ENCODE measurements at regions not wholly inside any gene's neighbourhood (a gene's known extent, or its start where the extent isn't known, plus 50 kb on each side); places are given as distances from the start of the nearest gene placed in this dataset.
A peak's percentile ranks its signal among the peaks of the same experiment; 100 is the strongest.

GRCh38 chr6:41404182-41404845, 68.9 kb downstream of the NCR2 start:
- DNase-seq (ENCODE audit: low read depth): no peak

DNA sequence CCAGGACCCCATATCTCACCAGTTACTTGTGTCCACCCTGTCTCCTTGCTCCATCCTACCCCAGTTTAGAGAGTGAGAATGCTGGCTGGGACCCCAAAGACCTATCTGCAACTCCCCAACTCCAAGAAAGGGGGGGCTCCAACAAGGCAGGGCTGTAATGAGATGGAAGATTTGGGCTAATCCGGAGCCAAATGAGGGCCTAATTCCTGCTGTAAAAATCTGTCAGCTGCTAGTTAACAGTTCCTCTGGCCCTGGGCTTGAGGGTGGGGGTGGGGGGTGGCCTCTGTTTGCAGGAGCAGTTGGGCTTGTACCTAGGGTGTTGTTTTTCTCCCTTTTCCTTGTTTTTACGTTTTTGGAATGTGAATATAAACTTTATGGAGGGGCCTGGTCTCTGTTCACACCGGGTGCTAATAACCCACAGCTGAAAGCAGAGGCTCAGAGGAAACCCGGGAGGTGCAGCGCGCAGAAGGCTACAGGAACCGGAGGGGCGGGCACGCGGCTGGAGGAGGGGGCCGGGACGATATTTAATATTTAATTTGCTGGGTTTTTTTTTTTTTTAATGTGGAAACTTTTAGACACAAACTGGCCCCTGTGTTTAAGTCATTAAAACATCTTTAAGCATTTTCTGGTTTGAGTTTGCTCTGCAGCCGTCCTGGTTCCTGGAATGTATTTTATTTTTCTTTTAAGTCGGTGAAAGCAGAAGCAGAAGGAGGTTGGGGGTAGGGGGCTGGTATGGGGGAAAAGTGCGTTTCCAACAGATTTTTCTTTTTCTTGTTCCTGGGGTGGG, 70.7 kb downstream of the NCR2 start:
- no peak for DNase-seq (ENCODE audit: low read depth)

- DNase-seq (ENCODE audit: low read depth): no peak
These were observed 71.5 kb downstream of the NCR2 start for GRCh38 chr6:41406728-41407489.

DNA sequence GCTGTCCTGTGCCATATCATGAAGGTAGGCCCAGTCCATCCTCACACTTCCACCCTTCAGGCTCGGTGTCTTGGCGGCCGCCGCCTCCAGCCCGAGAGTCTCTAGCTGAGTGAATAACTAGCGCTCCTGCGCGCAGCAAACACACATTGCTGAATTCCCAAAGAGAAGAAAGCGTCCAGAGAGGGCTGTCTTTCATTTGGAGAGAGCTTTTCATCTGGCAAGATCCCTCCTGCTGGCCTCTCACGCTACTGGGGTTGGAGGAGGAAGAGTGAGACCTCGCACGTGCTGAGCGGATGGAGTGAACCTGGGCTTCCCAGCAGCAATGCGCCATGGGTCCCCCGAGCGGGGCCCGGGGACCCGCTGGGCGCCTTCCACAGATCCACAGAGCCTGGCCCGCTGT, 73.2 kb downstream of the NCR2 start:
- DNase-seq (ENCODE audit: low read depth): no peak

DNA sequence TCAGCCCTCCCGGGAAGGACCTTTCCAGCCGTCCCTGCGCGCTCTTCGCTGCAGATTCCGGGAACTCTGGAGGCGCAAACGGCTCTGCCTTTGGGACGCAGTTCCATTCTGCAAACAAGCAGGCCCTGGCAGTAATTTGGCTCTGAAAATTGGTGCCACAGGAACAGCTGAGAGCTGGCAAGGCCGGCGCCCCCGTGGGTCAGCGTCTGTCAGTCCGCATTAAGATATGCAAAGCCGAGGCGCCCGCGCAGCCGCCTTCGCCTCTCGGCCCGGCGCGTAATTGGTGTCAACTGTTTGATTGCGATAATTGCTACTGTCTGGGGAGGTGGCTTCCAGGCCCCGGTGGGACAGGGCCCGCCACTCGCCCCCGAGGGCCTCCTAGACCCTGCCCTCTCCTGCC, 73.6 kb downstream of the NCR2 start:
- DNase-seq (ENCODE audit: low read depth): no peak

GRCh38 chr6:41409489-41409888, 74.1 kb downstream of the NCR2 start:
- DNase-seq (ENCODE audit: low read depth): no peak

DNA sequence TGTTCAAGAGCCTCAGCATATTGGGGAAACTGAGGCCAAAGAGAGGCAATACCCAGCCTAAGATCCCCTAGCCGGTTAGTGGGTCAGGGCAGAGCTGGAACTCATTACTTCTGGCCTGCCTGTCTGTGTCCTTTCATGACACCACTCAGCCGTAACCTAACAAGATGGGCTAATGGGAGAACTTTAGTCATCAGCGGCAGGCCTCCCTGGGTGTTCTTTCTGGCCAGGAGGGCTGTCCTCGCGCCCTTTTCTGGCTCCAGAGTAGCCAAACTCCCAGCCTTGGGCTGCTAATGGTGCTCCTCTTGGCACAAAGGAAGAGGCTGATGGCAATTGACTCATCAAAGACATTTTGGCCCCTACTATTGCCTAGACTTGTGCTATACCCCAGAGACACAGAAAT, 76.6 kb downstream of the NCR2 start:
- DNase-seq (ENCODE audit: low read depth): no peak

DNA sequence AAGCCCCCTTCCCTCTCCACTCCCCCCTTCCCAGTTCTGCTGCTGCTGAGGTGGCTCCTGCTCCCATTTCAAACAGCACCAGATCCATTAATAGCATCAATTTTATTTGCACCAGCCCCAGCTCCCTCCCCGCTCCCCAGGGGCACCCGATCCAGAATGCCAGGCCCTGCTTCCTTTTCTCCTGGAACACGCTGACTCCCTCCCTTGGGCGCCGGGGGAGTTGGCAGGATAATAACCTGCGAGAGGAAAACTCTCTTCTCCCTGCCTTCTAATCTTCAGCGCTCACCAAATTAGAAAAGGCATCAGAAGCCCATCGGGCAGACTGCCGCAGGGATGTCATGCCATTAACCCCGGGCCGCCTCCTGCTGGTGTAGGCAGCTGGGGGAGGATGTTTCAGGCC, 77.8 kb downstream of the NCR2 start:
- DNase-seq (ENCODE audit: low read depth): no peak

GRCh38 chr6:41416501-41416837, 81.1 kb downstream of the NCR2 start:
- no peak for DNase-seq (ENCODE audit: low read depth)

GRCh38 chr6:41418741-41419140, 83.3 kb downstream of the NCR2 start:
- DNase-seq (ENCODE audit: low read depth): no peak

DNA sequence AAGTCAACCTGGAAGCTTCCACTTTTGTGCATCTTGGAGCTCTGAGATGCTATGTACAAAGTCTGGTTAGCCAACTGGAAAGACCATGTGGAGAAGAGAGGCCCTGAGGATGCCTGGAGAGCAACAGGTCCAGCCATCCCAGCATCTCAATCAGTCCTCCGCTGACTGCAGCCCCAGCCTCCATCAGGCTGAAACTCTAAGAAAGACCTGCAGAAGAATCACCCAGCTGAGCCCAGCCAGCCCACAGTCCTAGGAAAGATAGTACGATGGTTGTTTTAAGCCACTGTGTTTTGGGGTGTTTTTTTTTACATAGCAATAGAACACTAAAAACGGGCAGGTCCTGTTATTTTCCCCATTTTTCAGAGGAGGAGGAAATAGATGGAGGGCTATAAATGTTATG, 84.0 kb downstream of the NCR2 start:
- no peak for DNase-seq (ENCODE audit: low read depth)

DNA sequence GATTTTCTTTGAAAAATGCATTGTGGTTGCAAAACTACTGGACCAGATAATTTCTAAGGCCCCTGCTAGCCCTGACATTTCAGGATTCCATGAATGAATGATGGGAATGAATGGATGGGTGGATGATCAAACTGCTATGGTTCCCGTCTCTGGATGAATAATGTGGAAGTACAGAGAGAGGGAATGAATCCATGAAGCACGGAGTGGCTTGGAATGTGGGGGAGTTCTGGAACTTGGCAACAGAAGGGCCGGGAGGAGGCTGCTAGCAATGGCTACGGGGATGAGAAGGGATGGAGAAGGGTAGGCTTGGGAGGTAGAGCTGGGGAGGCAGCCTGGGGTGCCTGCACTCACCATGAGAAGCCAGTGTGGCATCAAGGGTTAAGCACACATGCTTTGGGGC, 84.8 kb downstream of the NCR2 start:
- DNase-seq (ENCODE audit: low read depth): no peak

GRCh38 chr6:41422161-41422560, 86.8 kb downstream of the NCR2 start:
- DNase-seq (ENCODE audit: low read depth): no peak

DNA sequence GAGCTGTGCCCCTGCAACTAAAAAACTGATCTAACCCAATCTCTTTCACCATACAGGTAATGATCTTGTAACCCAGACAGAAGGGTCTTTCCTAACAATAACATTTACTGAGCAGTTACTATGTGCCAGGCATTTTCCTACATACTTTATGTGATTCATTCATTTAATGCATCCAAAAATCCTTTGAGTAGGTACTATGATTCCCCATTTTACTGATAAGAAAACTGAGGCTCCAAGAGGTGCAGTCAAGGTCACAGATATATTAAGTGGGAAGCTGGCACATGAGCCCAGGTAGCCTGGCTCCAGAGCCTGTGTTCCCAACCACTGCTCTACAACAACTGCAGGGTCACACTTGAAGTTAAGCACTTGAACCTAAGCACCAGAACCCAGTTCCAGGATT, 87.6 kb downstream of the NCR2 start:
- DNase-seq (ENCODE audit: low read depth): no peak

- peak; percentile 57 for DNase-seq (ENCODE audit: low read depth)
These were observed 89.1 kb downstream of the NCR2 start for GRCh38 chr6:41424370-41425058.

GRCh38 chr6:41425511-41425910, 90.1 kb downstream of the NCR2 start:
- DNase-seq (ENCODE audit: low read depth): no peak

- DNase-seq (ENCODE audit: low read depth): no peak
These were observed 91.0 kb downstream of the NCR2 start for GRCh38 chr6:41426438-41426851.

DNA sequence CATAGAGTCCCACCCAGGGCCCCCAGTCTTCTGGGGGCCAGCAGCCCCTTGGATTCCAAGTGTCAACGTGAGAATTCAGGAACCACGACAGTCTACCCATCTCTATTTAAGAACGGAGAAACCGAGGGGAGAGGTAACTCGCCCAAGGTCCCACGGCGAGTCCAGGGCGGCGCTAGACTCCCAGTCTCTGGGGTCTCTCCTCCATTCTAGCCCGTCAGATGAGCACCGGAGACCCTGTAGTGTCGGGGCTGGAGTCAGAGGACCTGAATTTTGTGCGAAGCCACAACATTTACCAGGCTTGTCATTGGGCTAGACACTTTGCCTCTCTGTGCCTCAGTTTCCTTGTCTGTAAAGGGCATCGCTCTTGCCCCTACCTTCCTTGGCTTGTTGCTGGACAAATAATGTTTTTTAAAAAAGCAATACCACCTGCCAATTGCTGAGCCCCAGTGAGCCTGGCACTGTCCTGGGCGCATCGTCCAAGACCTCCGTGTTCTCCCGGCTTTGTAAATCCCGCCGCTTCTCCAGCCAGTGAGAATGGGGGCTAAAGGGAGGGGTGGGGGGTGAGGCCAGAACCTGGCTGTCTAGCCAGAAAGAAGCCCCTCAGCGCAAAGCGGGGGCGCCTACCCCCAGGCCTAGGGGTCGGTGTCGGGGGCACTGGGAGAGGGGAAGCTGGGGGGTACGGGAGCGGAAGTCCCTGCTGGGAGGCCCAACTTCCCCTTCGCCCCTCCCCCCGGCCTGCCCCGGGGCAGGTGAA, 91.7 kb downstream of the NCR2 start:
- no peak for DNase-seq (ENCODE audit: low read depth)

DNA sequence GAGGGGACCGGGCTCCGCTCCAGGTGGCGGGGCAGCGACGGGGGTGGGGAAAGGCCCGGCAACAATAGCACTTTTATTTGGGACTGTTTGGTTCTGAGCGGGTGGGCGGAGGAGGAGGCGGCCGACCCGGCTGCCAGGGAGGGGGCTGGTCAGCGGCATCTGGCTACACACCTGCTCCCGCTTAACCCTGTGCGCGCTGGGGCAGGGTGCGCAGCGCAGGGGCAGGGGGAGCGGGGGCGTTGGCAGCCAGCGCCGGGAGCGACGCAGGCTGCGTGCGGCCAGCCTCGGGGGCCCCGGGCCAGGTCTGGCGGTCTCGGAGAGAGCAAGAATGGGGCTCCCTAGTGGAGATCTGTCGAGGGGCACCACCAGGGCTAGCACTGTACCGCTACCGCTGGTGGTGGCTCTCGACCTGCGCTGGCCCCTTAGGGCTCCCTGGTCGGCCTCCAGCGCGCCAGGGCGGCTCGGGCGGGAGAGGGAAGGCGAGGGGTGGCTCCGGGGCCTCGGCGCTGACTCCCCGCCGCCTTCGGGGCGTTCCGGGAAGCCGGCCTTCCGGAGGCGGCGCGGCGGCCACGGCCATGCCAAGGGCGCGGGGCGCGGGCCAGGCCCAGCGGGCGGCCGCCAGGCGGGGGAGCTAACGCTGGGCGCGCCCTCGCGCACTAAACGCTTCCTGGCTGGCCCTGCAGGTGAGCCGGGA, 92.4 kb downstream of the NCR2 start:
- no peak for DNase-seq (ENCODE audit: low read depth)

GRCh38 chr6:41428336-41428995, 93.1 kb downstream of the NCR2 start:
- no peak for DNase-seq (ENCODE audit: low read depth)

DNA sequence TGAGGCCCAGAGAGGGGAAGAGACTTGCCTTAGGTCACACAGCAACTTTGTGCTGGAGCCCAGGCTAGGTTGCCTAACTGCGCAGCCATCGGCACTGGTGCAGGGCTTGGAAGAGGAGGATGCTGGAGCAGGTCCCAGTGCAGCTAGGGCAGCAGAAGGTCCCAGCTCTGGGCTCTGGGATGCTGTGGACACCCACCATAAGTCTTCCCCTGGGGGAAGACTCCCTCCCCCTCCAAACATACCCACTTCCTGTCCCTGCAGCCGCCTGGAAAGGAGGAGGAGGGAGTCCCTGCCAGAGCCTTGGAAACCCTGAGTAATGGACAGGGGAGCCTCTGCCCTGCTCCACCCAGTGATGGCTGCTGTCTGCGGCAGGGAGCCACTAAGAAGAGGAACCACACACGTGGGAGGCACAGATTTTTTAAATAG, 93.6 kb downstream of the NCR2 start:
- no peak for DNase-seq (ENCODE audit: low read depth)
